ENCODE measurements at regions not wholly inside any gene's neighbourhood (a gene's known extent, or its start where the extent isn't known, plus 50 kb on each side); places are given as distances from the start of the nearest gene placed in this dataset.

DNA sequence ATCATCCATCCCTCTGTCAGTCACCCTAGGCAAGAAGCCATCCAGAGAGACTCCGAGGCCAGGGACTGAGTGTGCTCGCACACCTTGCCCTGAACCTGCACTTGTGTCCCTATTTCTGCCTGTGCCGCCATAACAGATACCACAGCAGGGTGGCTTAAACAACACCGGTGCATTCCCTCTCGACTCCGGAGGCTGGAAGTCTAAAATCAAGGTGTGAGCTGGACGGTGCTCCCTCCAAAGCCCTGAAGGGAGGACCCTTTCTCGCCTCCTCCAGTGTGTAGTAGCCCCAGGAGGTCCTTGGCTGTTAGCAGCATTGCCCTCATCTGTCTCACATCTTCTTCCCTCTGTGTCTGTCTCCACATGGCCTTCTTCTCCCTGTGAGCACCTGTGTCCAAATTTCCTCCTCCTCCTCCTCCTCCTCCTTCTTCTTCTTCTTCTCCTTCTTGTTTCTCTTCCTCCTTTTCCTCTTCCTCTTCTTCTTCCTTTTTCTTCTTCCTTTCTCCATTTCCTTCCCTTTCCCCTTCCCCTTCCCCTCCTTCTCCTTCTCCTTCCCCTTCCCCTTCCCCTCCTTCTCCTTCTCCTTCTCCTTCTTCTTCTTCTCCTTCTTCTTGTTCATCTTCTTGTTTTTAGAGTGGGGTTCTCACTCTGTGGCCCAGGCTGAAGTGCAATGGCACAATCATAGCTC is 98.1 kb upstream of the ENPP6 start:
- in situ Hi-C loops (cut with HindIII; ENCODE audit: low sequenced_read_pairs), result no loop called here

GRCh38 chr4:184313702-184314659 is 96.3 kb upstream of the ENPP6 start:
- in situ Hi-C loops (cut with HindIII; ENCODE audit: low sequenced_read_pairs), result no loop called here
- DNase-seq (ENCODE audit: low read depth, low spot score), result no peak

More for the DNA sequence above, 98.1 kb upstream of the ENPP6 start:
- H3K4me3 ChIP-seq (ENCODE audit: low read depth, low read length), result no peak overlapping the region
- no peak for DNase-seq (ENCODE audit: low read depth, low spot score)
- TF ChIP-seq, protein P1, sequence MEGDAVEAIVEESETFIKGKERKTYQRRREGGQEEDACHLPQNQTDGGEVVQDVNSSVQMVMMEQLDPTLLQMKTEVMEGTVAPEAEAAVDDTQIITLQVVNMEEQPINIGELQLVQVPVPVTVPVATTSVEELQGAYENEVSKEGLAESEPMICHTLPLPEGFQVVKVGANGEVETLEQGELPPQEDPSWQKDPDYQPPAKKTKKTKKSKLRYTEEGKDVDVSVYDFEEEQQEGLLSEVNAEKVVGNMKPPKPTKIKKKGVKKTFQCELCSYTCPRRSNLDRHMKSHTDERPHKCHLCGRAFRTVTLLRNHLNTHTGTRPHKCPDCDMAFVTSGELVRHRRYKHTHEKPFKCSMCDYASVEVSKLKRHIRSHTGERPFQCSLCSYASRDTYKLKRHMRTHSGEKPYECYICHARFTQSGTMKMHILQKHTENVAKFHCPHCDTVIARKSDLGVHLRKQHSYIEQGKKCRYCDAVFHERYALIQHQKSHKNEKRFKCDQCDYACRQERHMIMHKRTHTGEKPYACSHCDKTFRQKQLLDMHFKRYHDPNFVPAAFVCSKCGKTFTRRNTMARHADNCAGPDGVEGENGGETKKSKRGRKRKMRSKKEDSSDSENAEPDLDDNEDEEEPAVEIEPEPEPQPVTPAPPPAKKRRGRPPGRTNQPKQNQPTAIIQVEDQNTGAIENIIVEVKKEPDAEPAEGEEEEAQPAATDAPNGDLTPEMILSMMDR (IDR thresholded peaks at IDR 0.05; ENCODE audit: low read depth, low read length), result no peak

DNA sequence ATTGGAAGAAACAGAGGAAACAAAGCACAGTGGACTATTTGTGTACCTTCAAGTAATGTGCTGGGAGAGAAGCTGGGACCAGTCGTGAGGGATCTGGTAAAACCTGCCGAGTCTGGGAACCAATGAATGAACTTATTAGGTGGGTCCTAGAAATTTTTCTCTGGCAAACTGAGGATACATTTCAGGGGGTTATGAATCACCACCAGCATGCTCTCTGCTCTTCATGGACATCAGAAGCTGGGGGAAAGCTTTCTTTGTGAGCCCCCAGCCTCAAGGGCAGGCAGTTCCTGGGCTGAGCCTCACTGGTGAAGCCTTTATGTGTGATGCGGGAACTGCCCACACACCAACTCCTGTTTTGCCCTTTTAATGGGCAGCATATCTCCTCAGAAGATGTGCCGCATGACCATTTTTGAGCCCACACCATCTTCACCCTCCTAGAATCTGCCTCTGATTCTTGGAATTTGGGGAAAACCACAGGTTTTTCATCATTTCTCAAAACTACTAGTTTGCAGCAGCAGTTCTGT is 95.4 kb upstream of the ENPP6 start:
- in situ Hi-C loops (cut with HindIII; ENCODE audit: low sequenced_read_pairs), result no loop called here
- TF ChIP-seq, protein P1 (IDR thresholded peaks at IDR 0.05; ENCODE audit: low read depth, low read length), result no peak
- no peak overlapping the region for H3K4me3 ChIP-seq (ENCODE audit: low read depth, low read length)
- no peak for DNase-seq (ENCODE audit: low read depth, low spot score)

More at GRCh38 chr4:184313702-184314659, 96.3 kb upstream of the ENPP6 start:
- H3K4me3 ChIP-seq (ENCODE audit: low read depth, low read length), result no peak overlapping the region
- TF ChIP-seq, protein P1 (IDR thresholded peaks at IDR 0.05; ENCODE audit: low read depth, low read length), result no peak

DNA sequence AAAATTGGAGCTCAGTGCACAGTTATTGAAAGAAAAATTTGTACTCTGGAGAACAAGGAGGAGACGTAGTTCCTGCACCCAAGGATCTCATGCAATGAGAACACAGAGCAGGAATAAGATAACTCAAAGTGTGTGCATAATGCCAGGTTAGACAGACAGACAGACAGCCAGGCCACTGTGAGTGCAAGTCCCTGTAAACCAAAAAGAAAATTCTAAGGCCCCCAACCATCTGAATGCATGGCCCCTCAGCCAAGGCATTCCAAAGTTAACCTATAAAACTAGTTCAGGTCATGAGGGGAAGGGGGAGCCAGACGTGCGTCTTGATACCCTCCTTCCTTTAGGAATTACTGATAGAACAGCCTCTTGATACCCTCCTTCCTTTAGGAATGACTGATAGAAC is 94.5 kb upstream of the ENPP6 start:
- H3K4me3 ChIP-seq (ENCODE audit: low read depth, low read length), result no peak overlapping the region
- in situ Hi-C loops (cut with HindIII; ENCODE audit: low sequenced_read_pairs), result no loop called here
- DNase-seq (ENCODE audit: low read depth, low spot score), result no peak
- TF ChIP-seq, protein P1 (IDR thresholded peaks at IDR 0.05; ENCODE audit: low read depth, low read length), result no peak

GRCh38 chr4:184310881-184311709 is 93.4 kb upstream of the ENPP6 start:
- TF ChIP-seq, protein P1 (IDR thresholded peaks at IDR 0.05; ENCODE audit: low read depth, low read length), result no peak
- in situ Hi-C loops (cut with HindIII; ENCODE audit: low sequenced_read_pairs), result no loop called here
- no peak for DNase-seq (ENCODE audit: low read depth, low spot score)
- no peak overlapping the region for H3K4me3 ChIP-seq (ENCODE audit: low read depth, low read length)

- TF ChIP-seq, protein P1 (IDR thresholded peaks at IDR 0.05; ENCODE audit: low read depth, low read length), result peak; percentile 8
- H3K4me3 ChIP-seq (ENCODE audit: low read depth, low read length), result no peak overlapping the region
- in situ Hi-C loops (cut with HindIII; ENCODE audit: low sequenced_read_pairs), result no loop called here
- DNase-seq (ENCODE audit: low read depth, low spot score), result no peak
Measured at GRCh38 chr4:184310171-184310567, 92.5 kb upstream of the ENPP6 start.
